HAP-1 (cell line): ENCODE measurements at regions not wholly inside any gene's neighbourhood (a gene's known extent, or its start where the extent isn't known, plus 50 kb on each side); places are given as distances from the start of the nearest gene placed in this dataset.

ENCODE experiments used
- DNase-seq, 2 experiments: peaks; one replicate each; pipeline ENCODE4 v3.0.0-alpha.2; 2016 to 2020; ENCODE audit warnings: low spot score in 2 of 2
- H3K27me3 ChIP-seq: fragments of 250-450 bp; sonication (Bioruptor Pico); 2 replicates; pipeline ENCODE4 v1.5.1; 2020; ENCODE audit warnings: low read depth, mild to moderate bottlenecking, moderate library complexity
- H3K36me3 ChIP-seq: fragments of 250-450 bp; sonication (Bioruptor Pico); replicated peaks from 2 replicates; pipeline ENCODE4 v1.5.1; 2020; ENCODE audit warnings: mild to moderate bottlenecking
- H3K4me1 ChIP-seq: fragments of 250-450 bp; sonication (Bioruptor Pico); 2 replicates; pipeline ENCODE4 v1.5.1; 2020; ENCODE audit warnings: mild to moderate bottlenecking
- H3K4me3 ChIP-seq: fragments of 250-450 bp; sonication (Bioruptor Pico); 2 replicates; pipeline ENCODE4 v1.5.1; 2020; ENCODE audit warnings: mild to moderate bottlenecking, moderate library complexity
- H3K9me3 ChIP-seq: fragments of 250-450 bp; sonication (Bioruptor Pico); 2 replicates; pipeline ENCODE4 v1.5.1; 2020; ENCODE audit warnings: mild to moderate bottlenecking, moderate library complexity
- in situ Hi-C: fragments of 300-500 bp; cut with MboI; formaldehyde crosslinking; loops from 3 replicates; pipeline ENCODE4 v1.14.3; 2020; ENCODE audit warnings: low sequenced_read_pairs, inconsistent platforms, mixed read lengths

GRCh38 chr7:16211402-16211925, 209.9 kb downstream of the CRPPA start:
- peaks cover 24% of the 10 kb centered on the region for H3K4me1 ChIP-seq
- H3K4me3 ChIP-seq: no peak overlapping the region
- no peaks in the 10 kb centered on the region for H3K36me3 ChIP-seq
- DNase-seq: no peak
- no peaks in the 10 kb centered on the region for H3K27me3 ChIP-seq
- in situ Hi-C loops: no loop called here
- H3K9me3 ChIP-seq: no peaks in the 10 kb centered on the region; the same call in 1 of the 2 replicates

- no peaks in the 10 kb centered on the region for H3K27me3 ChIP-seq
- no peaks in the 10 kb centered on the region for H3K36me3 ChIP-seq
- in situ Hi-C loops: no loop called here
- no peaks in the 10 kb centered on the region for H3K9me3 ChIP-seq
- H3K4me3 ChIP-seq: no peak overlapping the region
- H3K4me1 ChIP-seq: peaks cover 27% of the 10 kb centered on the region
- no peak for DNase-seq
These were observed 211.2 kb downstream of the CRPPA start for GRCh38 chr7:16210171-16210570.

DNA sequence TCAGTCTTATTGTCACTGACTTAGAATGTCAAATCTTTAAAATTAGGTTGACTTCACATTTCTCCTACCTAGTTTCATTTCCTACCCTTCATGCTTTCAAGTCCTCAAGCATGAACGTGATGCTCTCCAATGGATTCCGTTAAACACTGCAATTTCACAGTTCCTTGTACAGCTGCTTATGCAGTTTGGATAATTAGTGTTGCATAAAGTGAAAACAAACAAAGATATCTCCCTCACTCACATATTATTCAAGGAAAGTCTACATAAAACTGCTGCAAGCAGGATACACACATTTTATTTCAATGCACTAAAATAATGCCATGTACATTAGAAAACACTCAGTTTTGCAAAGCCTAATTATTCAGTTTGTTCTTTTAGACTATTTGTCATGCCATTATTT, 214.0 kb downstream of the CRPPA start:
- no peaks in the 10 kb centered on the region for H3K9me3 ChIP-seq
- peaks cover 22% of the 10 kb centered on the region for H3K4me1 ChIP-seq
- H3K4me3 ChIP-seq: no peak overlapping the region
- DNase-seq: no peak
- no peaks in the 10 kb centered on the region for H3K36me3 ChIP-seq
- H3K27me3 ChIP-seq: no peaks in the 10 kb centered on the region
- in situ Hi-C loops: no loop called here

- Histone ChIP-seq H3K4me3 (no peak overlapping the region), H3K4me1 (peaks cover 22% of the 10 kb centered on the region), H3K36me3 (no peaks in the 10 kb centered on the region), H3K9me3 (no peaks in the 10 kb centered on the region), H3K27me3 (no peaks in the 10 kb centered on the region)
- in situ Hi-C loops: no loop called here
- DNase-seq: no peak
These were observed 215.9 kb downstream of the CRPPA start for GRCh38 chr7:16205466-16205865.

- H3K9me3 ChIP-seq: no peaks in the 10 kb centered on the region
- H3K27me3 ChIP-seq: no peaks in the 10 kb centered on the region
- in situ Hi-C loops: no loop called here
- H3K4me1 ChIP-seq: peaks cover 22% of the 10 kb centered on the region
- peak; percentile 68 to 91 for DNase-seq
- no peaks in the 10 kb centered on the region for H3K36me3 ChIP-seq
- H3K4me3 ChIP-seq: no peak overlapping the region
These were observed 216.4 kb downstream of the CRPPA start for GRCh38 chr7:16204953-16205352.

DNA sequence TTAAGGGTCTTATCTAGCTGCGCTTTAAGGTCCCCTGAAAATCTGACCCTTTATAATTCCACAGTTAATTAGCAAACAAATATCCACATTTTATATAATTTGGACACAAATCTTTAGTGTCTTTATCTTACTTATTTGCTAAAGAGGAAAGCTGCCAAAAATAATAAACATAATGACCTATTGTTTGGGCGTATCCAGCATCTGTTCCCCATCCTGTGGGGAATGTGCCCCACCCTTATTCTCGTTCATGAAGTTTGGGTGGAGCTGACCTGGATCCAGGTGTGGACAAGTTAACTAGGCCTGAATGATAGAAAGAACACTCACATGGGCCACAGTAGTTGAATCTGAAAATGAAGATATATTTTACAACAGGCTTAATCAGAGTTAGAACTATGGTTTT, 218.3 kb downstream of the CRPPA start:
- no peak for DNase-seq
- H3K4me1 ChIP-seq: peaks cover 33% of the 10 kb centered on the region
- no peak overlapping the region for H3K4me3 ChIP-seq
- no peaks in the 10 kb centered on the region for H3K36me3 ChIP-seq
- no peaks in the 10 kb centered on the region for H3K27me3 ChIP-seq
- H3K9me3 ChIP-seq: no peaks in the 10 kb centered on the region
- in situ Hi-C loops: no loop called here

DNA sequence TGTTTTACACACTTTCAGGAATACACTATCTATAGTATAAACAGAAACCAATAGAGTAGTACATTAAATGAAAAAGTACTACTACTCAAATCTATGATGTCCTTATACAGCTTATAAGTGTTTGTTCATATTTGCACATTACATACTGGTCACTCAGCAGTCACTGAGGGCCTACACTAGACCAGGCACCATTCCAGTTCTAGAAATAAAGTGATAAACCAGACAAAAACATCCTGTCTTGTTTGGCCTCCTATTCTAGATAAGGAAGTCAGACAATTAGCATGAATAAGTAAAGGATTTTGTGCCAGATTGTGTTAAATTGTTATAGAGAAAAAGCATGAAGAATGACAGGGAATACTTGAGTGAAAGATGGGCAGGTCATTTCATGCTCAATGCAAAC, 219.0 kb downstream of the CRPPA start:
- Histone ChIP-seq H3K36me3 (no peaks in the 10 kb centered on the region), H3K27me3 (no peaks in the 10 kb centered on the region), H3K9me3 (no peaks in the 10 kb centered on the region), H3K4me1 (peaks cover 36% of the 10 kb centered on the region), H3K4me3 (no peak overlapping the region)
- no peak for DNase-seq
- in situ Hi-C loops: no loop called here

DNA sequence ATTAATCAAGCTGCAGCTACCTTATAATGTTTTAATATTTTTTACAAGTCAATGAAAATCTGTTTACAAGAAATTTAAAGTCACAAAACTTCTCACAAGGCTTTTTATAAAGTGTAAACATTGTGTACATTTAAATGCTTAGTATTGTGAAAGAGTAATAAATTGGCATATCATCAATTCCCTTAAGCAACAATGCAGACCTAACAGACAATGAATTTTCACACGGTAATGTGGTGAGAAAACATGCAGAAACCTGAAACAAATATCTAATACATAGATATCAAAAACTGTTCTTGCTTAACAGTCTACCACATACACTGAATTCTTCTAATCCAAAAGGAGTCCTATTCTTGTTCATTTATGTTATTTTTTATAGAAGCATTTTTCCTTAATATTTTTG, 220.7 kb downstream of the CRPPA start:
- no peak for DNase-seq
- Histone ChIP-seq H3K27me3 (no peaks in the 10 kb centered on the region), H3K36me3 (no peaks in the 10 kb centered on the region), H3K4me3 (no peak overlapping the region), H3K9me3 (no peaks in the 10 kb centered on the region), H3K4me1 (peaks cover 32% of the 10 kb centered on the region)
- in situ Hi-C loops: no loop called here

DNA sequence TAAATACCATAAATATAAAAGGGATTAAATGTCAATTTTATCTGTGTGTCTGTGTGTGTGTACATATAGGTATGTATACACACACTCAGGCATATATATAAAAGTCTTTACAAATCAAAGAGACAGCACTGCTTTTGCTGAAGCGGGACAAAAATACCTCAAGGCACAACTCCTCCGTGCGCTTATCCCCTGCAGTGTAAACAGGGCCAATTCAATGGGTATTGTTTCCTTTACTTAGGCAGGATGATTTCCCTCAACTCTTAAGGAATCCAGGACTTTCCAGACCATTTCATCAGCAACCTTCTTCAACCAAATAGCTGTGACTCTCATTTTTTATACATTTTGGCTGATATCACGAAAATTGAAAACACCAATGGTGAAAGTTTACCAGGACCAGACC, 227.7 kb downstream of the CRPPA start:
- H3K4me3 ChIP-seq: no peak overlapping the region
- DNase-seq: peak; percentile 59 to 90

DNA sequence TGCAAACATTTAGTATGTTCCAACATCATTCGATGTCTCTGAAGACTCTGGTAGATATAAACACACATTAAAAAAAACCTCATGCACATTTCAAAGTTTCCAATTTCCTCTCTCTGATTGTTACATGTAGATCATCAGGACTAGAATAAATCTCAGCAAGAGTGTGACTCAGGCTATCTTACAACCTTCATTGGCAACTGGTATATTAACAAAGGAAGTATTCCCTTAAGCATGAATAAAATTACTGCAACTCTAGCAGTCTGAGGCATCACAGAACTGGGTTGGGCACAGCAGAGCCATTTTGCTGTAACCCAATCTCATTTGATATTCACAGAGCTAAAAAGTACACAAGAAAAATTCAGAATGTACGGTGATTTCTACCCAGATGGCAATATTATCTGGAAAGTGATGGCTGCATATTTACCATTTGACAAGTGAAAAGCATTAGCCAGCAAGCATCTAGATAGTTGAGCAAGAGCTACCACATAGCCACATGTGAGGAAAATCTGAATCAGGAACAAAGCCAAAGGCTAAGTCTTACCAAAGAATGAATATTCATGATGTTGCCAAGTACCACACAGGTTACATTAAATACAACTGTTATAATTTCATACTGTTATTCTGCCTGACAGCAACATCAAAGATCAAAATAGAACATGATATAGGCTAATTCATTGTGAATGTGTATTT, 232.2 kb downstream of the CRPPA start:
- no peaks in the 10 kb centered on the region for H3K27me3 ChIP-seq
- no peaks in the 10 kb centered on the region for H3K36me3 ChIP-seq
- DNase-seq: no peak
- H3K4me1 ChIP-seq: peaks cover 29% of the 10 kb centered on the region
- H3K4me3 ChIP-seq: no peak overlapping the region
- in situ Hi-C loops: no loop called here
- no peaks in the 10 kb centered on the region for H3K9me3 ChIP-seq

More for the DNA sequence above, 227.7 kb downstream of the CRPPA start:
- in situ Hi-C loops: no loop called here
- Histone ChIP-seq H3K9me3 (no peaks in the 10 kb centered on the region), H3K36me3 (no peaks in the 10 kb centered on the region), H3K4me1 (peaks cover 27% of the 10 kb centered on the region), H3K27me3 (no peaks in the 10 kb centered on the region)

DNA sequence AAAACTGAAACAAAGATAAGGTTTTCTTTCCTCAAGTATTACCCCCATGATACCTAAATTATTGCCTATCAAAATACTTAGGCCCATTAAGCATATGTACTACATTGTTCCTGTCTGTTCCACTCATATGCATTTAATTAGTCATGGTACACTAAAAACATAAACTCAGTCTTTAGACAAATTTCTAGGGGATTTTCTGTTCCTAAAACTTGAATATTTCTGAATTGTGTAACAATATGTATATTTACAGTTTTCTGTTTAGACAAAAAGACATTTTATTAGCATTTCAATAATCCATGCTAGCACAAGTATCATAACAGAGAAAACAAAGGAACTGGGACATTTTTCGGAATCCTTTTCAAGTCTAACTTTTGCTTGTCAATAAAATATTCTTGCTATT, 234.2 kb downstream of the CRPPA start:
- peak in 1 of 2 experiments; percentile 50 for DNase-seq
- Histone ChIP-seq H3K4me3 (no peak overlapping the region), H3K4me1 (peaks cover 13% of the 10 kb centered on the region), H3K36me3 (no peaks in the 10 kb centered on the region), H3K27me3 (no peaks in the 10 kb centered on the region), H3K9me3 (no peaks in the 10 kb centered on the region)
- in situ Hi-C loops: no loop called here

GRCh38 chr7:16178585-16178984, 242.8 kb downstream of the CRPPA start:
- Histone ChIP-seq H3K9me3 (no peaks in the 10 kb centered on the region), H3K27me3 (no peaks in the 10 kb centered on the region), H3K36me3 (no peaks in the 10 kb centered on the region), H3K4me1 (no peaks in the 10 kb centered on the region), H3K4me3 (no peak overlapping the region)
- in situ Hi-C loops: no loop called here
- no peak for DNase-seq

DNA sequence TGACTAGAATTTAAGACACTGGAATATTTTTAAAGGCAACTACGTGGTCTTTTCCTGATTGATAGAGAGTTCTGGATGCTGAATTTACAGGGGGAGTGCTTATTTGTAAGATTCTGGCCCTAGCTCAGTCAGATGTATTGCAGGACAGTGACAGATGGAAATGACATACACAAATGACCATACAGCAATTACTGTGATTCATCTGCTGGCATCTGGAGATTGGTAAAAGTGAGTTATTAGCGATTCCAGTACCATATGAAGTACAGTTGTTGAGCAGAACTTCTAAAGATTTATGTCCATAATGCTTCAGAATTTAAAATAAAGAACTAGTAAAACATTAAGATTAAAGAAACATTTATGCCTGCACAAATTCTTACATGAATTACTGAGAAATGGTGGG, 243.2 kb downstream of the CRPPA start:
- in situ Hi-C loops: no loop called here
- no peak overlapping the region for H3K4me3 ChIP-seq
- H3K27me3 ChIP-seq: no peaks in the 10 kb centered on the region
- H3K9me3 ChIP-seq: no peaks in the 10 kb centered on the region
- H3K36me3 ChIP-seq: no peaks in the 10 kb centered on the region
- DNase-seq: no peak
- H3K4me1 ChIP-seq: no peaks in the 10 kb centered on the region

DNA sequence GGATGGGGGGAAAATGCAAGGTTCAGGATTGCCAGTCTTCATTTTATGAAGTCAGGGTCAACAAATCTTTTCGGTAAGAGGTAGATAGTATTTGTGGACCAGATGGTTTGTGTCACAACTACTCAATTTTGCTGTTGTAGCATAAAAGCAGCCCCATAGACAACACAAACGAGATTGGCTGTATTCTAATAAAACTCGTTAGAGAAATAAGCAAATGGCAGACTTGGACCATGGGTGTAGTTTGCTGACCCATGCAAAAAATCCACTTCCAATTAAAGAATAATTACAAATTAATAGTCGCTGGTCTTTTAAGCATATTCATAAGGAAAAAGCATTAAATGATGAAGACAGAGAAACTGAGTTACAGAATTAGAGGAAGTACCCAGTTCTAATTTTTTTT, 247.1 kb downstream of the CRPPA start:
- H3K9me3 ChIP-seq: no peaks in the 10 kb centered on the region; the same call in 1 of the 2 replicates
- H3K27me3 ChIP-seq: no peaks in the 10 kb centered on the region
- H3K4me1 ChIP-seq: no peaks in the 10 kb centered on the region
- no peak for DNase-seq
- in situ Hi-C loops: no loop called here
- H3K4me3 ChIP-seq: no peak overlapping the region
- H3K36me3 ChIP-seq: no peaks in the 10 kb centered on the region

- no peaks in the 10 kb centered on the region for H3K27me3 ChIP-seq
- in situ Hi-C loops: no loop called here
- DNase-seq: no peak
- no peaks in the 10 kb centered on the region for H3K36me3 ChIP-seq
- H3K4me3 ChIP-seq: no peak overlapping the region
- no peaks in the 10 kb centered on the region; the same call in 1 of the 2 replicates for H3K9me3 ChIP-seq
- H3K4me1 ChIP-seq: peaks cover 5% of the 10 kb centered on the region
These were observed 249.0 kb downstream of the CRPPA start for GRCh38 chr7:16172366-16172765.
